MM.1S (cell line): ENCODE measurements at regions not wholly inside any gene's neighbourhood (a gene's known extent, or its start where the extent isn't known, plus 50 kb on each side); places are given as distances from the start of the nearest gene placed in this dataset.

ENCODE experiments used
- DNase-seq: peaks from one replicate; pipeline ENCODE4 v3.0.0-alpha.2; 2015
- H2AFZ ChIP-seq: fragments of 300-600 bp; sonication (generic); 2 replicates; pipeline ENCODE4 v1.6.0; 2016; ENCODE audit warnings: antibody characterized with exemption, low read length
- H3F3A ChIP-seq: fragments of 300-600 bp; sonication (generic); 2 replicates; pipeline ENCODE4 v1.6.1; 2016; ENCODE audit warnings: mild to moderate bottlenecking, antibody characterized with exemption, low read length, moderate library complexity, mixed read lengths; ENCODE audit not compliant: insufficient read depth
- H3K27ac ChIP-seq: fragments of 300-600 bp; sonication (generic); 2 replicates; pipeline ENCODE4 v1.5.1; 2016; ENCODE audit warnings: mild to moderate bottlenecking, low read length
- H3K27me3 ChIP-seq: fragments of 300-600 bp; sonication (generic); replicated peaks from 2 replicates; pipeline ENCODE4 v1.6.0; 2016; ENCODE audit warnings: low read length; ENCODE audit not compliant: insufficient read depth
- H3K36me3 ChIP-seq: fragments of 300-600 bp; sonication (generic); replicated peaks from 2 replicates; pipeline ENCODE4 v1.6.1; 2016; ENCODE audit warnings: mild to moderate bottlenecking, low read length, mixed read lengths; ENCODE audit not compliant: insufficient read depth
- H3K4me1 ChIP-seq: fragments of 300-600 bp; sonication (generic); 2 replicates; pipeline ENCODE4 v1.6.1; 2016; ENCODE audit warnings: low read length, mixed read lengths
- H3K4me2 ChIP-seq: fragments of 300-600 bp; sonication (generic); 2 replicates; pipeline ENCODE4 v1.6.0; 2016; ENCODE audit warnings: low read depth, low read length
- H3K4me3 ChIP-seq: fragments of 300-600 bp; sonication (generic); 2 replicates; pipeline ENCODE4 v1.5.1; 2016; ENCODE audit warnings: low read length, mixed read lengths
- H3K79me2 ChIP-seq: fragments of 300-600 bp; sonication (generic); 2 replicates; pipeline ENCODE4 v1.6.1; 2016; ENCODE audit warnings: mixed run types, low read length, mixed read lengths
- H3K9ac ChIP-seq: fragments of 300-600 bp; sonication (generic); 2 replicates; pipeline ENCODE4 v1.6.1; 2016; ENCODE audit warnings: low read length, mixed read lengths
- H3K9me2 ChIP-seq: fragments of 300-600 bp; sonication (generic); replicated peaks from 2 replicates; pipeline ENCODE4 v1.6.1; 2016; ENCODE audit warnings: mild to moderate bottlenecking, low read length, mixed read lengths; ENCODE audit not compliant: insufficient read depth
- H3K9me3 ChIP-seq: fragments of 300-600 bp; sonication (generic); replicated peaks from 2 replicates; pipeline ENCODE4 v1.6.1; 2016; ENCODE audit warnings: mild to moderate bottlenecking, low read length, mixed read lengths; ENCODE audit not compliant: insufficient read depth
- H4K20me1 ChIP-seq: fragments of 300-600 bp; sonication (generic); 2 replicates; pipeline ENCODE4 v1.6.1; 2016; ENCODE audit warnings: mild to moderate bottlenecking, low read length, moderate library complexity, mixed read lengths; ENCODE audit not compliant: insufficient read depth
- EZH2 ChIP-seq: fragments of 300-600 bp; sonication (generic); optimal IDR thresholded peaks from 2 replicates; pipeline ENCODE3; 2017; ENCODE audit warnings: low read depth, mild to moderate bottlenecking, antibody characterized with exemption, low read length, mixed read lengths
- EZH2phosphoT487 ChIP-seq: fragments of 300-600 bp; sonication (generic); IDR thresholded peaks from 2 replicates; pipeline ENCODE4 v1.6.1; 2018; ENCODE audit warnings: antibody characterized with exemption, low read length
- TF ChIP-seq, protein P1 (sequence below): fragments of 300-600 bp; sonication (generic); IDR thresholded peaks from 2 replicates; pipeline ENCODE4 v1.5.1; 2016; ENCODE audit warnings: antibody characterized with exemption, low read length, mixed read lengths

DNA sequence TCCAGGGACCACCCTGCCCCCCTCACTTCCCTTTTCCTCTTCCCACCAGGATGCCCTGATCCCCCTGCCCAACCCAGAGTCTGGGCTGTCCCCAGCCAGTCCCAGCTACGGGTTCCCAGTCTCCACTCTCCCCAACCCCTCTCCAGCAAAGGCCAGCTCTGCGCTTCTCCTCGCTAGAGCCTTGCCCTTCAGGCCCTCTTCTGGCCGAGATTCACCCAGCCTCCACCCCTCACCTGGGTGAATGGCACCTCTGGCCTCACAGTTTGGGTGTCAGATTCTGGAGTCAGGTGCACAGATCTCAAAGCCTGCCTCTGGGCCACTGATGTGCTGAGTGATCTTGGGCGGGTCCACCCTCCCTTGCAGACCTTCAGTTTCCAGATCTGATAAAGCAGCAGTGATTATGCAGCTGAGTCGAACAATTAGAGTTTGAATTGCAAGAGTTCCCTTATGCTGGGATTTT, 185.6 kb upstream of the TNRC6C start:
- Histone ChIP-seq H3K27me3 (peaks cover 8% of the 10 kb centered on the region), H3F3A (peaks cover 14% of the 10 kb centered on the region; the same call in 1 of the 2 replicates), H3K9me2 (no peaks in the 10 kb centered on the region), H3K4me3 (no peak overlapping the region), H3K9ac (no peak overlapping the region), H3K79me2 (no peaks in the 10 kb centered on the region), H3K27ac (no peak overlapping the region), H3K4me2 (no peak overlapping the region), H3K9me3 (no peaks in the 10 kb centered on the region), H3K4me1 (peaks cover 17% of the 10 kb centered on the region), H3K36me3 (no peaks in the 10 kb centered on the region), H2AFZ (no peak overlapping the region), H4K20me1 (no peaks in the 10 kb centered on the region)
- no peak for DNase-seq
- no peak for TF ChIP-seq EZH2
- no peak for TF ChIP-seq EZH2phosphoT487
- TF ChIP-seq, protein P1, sequence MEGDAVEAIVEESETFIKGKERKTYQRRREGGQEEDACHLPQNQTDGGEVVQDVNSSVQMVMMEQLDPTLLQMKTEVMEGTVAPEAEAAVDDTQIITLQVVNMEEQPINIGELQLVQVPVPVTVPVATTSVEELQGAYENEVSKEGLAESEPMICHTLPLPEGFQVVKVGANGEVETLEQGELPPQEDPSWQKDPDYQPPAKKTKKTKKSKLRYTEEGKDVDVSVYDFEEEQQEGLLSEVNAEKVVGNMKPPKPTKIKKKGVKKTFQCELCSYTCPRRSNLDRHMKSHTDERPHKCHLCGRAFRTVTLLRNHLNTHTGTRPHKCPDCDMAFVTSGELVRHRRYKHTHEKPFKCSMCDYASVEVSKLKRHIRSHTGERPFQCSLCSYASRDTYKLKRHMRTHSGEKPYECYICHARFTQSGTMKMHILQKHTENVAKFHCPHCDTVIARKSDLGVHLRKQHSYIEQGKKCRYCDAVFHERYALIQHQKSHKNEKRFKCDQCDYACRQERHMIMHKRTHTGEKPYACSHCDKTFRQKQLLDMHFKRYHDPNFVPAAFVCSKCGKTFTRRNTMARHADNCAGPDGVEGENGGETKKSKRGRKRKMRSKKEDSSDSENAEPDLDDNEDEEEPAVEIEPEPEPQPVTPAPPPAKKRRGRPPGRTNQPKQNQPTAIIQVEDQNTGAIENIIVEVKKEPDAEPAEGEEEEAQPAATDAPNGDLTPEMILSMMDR, result no peak

DNA sequence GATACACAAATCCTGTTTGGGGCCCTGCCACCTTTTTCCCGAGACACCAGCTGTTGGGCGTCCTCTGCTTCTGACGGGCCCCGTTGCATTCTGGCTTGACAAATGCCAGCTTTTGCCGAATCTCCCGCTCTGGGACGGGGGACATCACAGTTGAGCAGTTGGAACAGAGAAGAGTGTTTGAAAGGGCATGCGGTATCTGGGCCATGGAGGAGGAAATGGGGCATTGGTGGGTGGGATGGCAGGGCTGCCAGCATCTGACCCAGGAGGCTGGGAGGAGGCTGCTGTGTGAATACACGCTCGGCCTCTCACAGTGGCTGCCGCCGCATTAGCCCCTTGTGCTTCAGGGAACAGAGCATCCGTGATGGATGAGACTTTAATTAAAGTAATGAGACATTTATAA, 184.3 kb upstream of the TNRC6C start:
- DNase-seq, result no peak
- H4K20me1 ChIP-seq, result no peaks in the 10 kb centered on the region
- H3F3A ChIP-seq, result peaks cover 3% of the 10 kb centered on the region; the same call in 1 of the 2 replicates
- H3K27me3 ChIP-seq, result peaks cover 21% of the 10 kb centered on the region
- H3K79me2 ChIP-seq, result no peaks in the 10 kb centered on the region
- no peaks in the 10 kb centered on the region for H3K36me3 ChIP-seq
- H3K9ac ChIP-seq, result no peak overlapping the region
- no peak overlapping the region for H3K27ac ChIP-seq
- TF ChIP-seq EZH2 (no peak), EZH2phosphoT487 (no peak)
- TF ChIP-seq, protein P1, result no peak
- H3K4me1 ChIP-seq, result peaks cover 5% of the 10 kb centered on the region
- no peaks in the 10 kb centered on the region for H3K9me2 ChIP-seq
- H3K4me3 ChIP-seq, result no peak overlapping the region
- H2AFZ ChIP-seq, result no peak overlapping the region
- no peak overlapping the region for H3K4me2 ChIP-seq
- no peaks in the 10 kb centered on the region for H3K9me3 ChIP-seq

DNA sequence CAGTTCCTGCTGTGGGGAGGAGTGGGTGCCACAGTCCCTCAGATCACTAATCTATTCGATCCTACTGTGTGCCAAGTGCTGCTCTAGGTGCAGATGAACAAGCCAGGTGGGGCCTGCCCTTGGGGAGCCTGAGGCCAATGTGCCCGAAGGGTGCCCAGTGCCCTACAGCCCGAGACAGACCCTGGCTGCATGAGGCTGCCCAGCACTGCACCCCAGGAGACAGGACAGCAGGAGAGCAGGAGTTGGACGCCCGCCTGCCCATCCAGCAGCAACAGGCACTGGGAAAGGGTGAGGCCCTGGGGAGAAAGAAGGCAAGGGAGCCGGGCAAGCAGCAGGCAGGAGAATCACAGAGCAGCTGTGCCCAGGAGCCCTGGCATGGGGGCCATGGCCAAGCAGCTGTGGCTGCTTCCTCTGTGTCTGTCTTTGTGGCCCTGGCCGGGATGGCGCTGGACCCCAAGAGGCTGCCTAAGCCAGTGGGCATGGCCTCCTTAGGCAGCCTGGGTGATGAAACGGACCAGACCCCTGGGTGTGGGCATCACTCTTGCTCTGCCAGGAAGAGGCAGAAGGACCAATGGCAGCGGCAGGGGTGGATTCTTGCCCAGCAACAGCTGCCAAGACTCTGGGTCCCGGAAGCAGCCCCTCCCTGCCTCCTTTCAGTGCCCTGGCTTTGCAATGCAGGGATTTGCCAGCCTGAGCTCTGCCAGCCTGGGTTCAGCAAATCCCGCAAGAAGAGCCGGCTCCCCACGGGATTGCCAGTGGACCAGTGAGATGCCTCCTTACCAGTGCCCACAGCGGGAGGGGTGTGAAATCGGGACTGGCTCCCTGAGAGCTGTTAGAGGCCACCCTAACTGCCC, 179.6 kb upstream of the TNRC6C start:
- no peak overlapping the region for H3K4me3 ChIP-seq
- TF ChIP-seq EZH2, result no peak
- TF ChIP-seq EZH2phosphoT487, result no peak
- TF ChIP-seq, protein P1, result no peak
- H3K27me3 ChIP-seq, result peaks cover 46% of the 10 kb centered on the region
- no peak overlapping the region for H3K9ac ChIP-seq
- H3K4me1 ChIP-seq, result peaks cover 3% of the 10 kb centered on the region; the same call in 1 of the 2 replicates
- no peak for DNase-seq
- no peaks in the 10 kb centered on the region for H3K9me3 ChIP-seq
- no peaks in the 10 kb centered on the region for H3F3A ChIP-seq
- no peaks in the 10 kb centered on the region for H3K9me2 ChIP-seq
- H3K27ac ChIP-seq, result no peak overlapping the region
- H3K36me3 ChIP-seq, result no peaks in the 10 kb centered on the region
- no peaks in the 10 kb centered on the region for H3K79me2 ChIP-seq
- H3K4me2 ChIP-seq, result no peak overlapping the region
- no peaks in the 10 kb centered on the region for H4K20me1 ChIP-seq
- no peak overlapping the region for H2AFZ ChIP-seq
